PC-9 (cell line): ENCODE measurements at regions not wholly inside any gene's neighbourhood (a gene's known extent, or its start where the extent isn't known, plus 50 kb on each side); places are given as distances from the start of the nearest gene placed in this dataset.

Source experiments
- CTCF ChIP-seq: fragments of 200-600 bp; sonication (generic); conservative IDR thresholded peaks from 2 replicates; pipeline ENCODE4 v1.6.1; 2017; ENCODE audit warnings: mixed run types, antibody characterized with exemption, mild to moderate bottlenecking, moderate library complexity
- EZH2 ChIP-seq: fragments of 200-600 bp; sonication (generic); IDR thresholded peaks from 2 replicates; pipeline ENCODE4 v1.8.0; 2017; ENCODE audit warnings: antibody characterized with exemption, low read depth

- TF ChIP-seq CTCF (no peak), EZH2 (no peak)
Measured at GRCh38 chr18:38571651-38572050, 1006.1 kb upstream of the CELF4 start.
